GM23248 (cell line): ENCODE measurements at regions not wholly inside any gene's neighbourhood (a gene's known extent, or its start where the extent isn't known, plus 50 kb on each side); places are given as distances from the start of the nearest gene placed in this dataset.

ENCODE experiments used
- EZH2 ChIP-seq: fragments of 200-600 bp; sonication (generic); IDR thresholded peaks from 2 replicates; pipeline ENCODE4 v1.6.1; 2018; ENCODE audit warnings: antibody characterized with exemption, mild to moderate bottlenecking; ENCODE audit not compliant: insufficient read depth, poor library complexity, severe bottlenecking
- EZH2phosphoT487 ChIP-seq: fragments of 200-600 bp; sonication (generic); IDR thresholded peaks from 2 replicates; pipeline ENCODE4 v1.6.1; 2018; ENCODE audit warnings: antibody characterized with exemption, moderate library complexity, mild to moderate bottlenecking, low read depth; ENCODE audit not compliant: insufficient read depth

DNA sequence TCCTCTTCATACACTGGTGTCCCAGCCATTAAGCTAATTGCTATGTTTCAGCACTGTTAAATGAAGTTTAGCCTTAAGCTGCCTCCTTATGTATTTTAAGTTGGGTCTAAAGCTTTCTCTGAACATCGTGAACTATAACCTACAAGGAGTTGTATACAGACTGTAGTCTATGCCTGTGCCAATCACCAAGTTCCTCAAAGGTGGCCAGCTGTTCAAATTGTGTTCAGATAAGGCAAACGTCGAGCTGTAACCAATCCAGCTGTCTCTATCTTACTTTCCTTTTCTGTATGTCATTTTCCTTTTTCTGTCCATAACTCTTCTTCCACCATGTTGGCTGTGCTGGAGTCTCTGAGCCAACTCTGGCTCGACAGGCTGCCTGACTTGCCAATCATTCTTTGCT is 199.6 kb downstream of the OGFRL1 start:
- no peak for TF ChIP-seq EZH2
- TF ChIP-seq EZH2phosphoT487 = no peak
